T-cell (primary cell): ENCODE measurements at regions not wholly inside any gene's neighbourhood (a gene's known extent, or its start where the extent isn't known, plus 50 kb on each side); places are given as distances from the start of the nearest gene placed in this dataset.

Source experiments
- ATAC-seq, 4 experiments: fragments of 200-7000 bp in 3 of 4; fragments of 150-1000 bp in 1 of 4; cut with Tn5 transposase; replicated peaks in 1 of 4; 1 replicate in 3 of 4; 2 replicates in 1 of 4; pipeline ENCODE4 v1.10.0; 2021; ENCODE audit warnings: moderate library complexity in 3 of 4, mild to moderate bottlenecking in 2 of 4, moderate number of reproducible peaks in 1 of 4
- CTCF ChIA-PET, 2 donors: fragments of 300-600 bp; sonication (Branson Sonifier 250); formaldehyde crosslinking; loops; one replicate each; lab custom pipeline; 2022; ENCODE audit warnings: antibody characterized with exemption in 2 of 2; lab: Charles Lee
- POLR2A ChIA-PET, 2 donors: fragments of 300-600 bp; sonication (Branson Sonifier 250); formaldehyde crosslinking; loops; one replicate each; lab custom pipeline; 2022; ENCODE audit warnings: antibody characterized with exemption in 2 of 2; lab: Charles Lee
- DNase-seq, 35 experiments: peaks; one replicate each; pipeline versions ENCODE4 v3.0.0 to v3.0.0-alpha.2; 2013 to 2023
- H3K27ac ChIP-seq: one replicate; pipeline ENCODE4 v1.5.1; 2013; ENCODE audit warnings: low read length
- H3K27me3 ChIP-seq, 2 experiments: replicated peaks in 1 of 2; 1 replicate in 1 of 2; 2 replicates in 1 of 2; pipeline versions ENCODE4 v1.6.1 to v1.7.0; 2013; ENCODE audit warnings: low read length in 1 of 2, mixed read lengths in 1 of 2; ENCODE audit not compliant: control insufficient read depth in 2 of 2, insufficient read depth in 2 of 2; ENCODE audit errors: extremely low read depth in 1 of 2
- H3K36me3 ChIP-seq, 2 donors: 1 replicate in 1 of 2; 2 replicates in 1 of 2; pipeline versions ENCODE4 v1.6.1 to v1.7.0; 2013; ENCODE audit warnings: low read length in 1 of 2; ENCODE audit not compliant: control insufficient read depth in 2 of 2, insufficient read depth in 1 of 2; ENCODE audit errors: extremely low read depth in 1 of 2
- H3K4me1 ChIP-seq, 2 experiments: 1 replicate in 1 of 2; 2 replicates in 1 of 2; pipeline versions ENCODE4 v1.6.1 to v1.7.0; 2013; ENCODE audit warnings: low read length in 2 of 2, mixed read lengths in 1 of 2; ENCODE audit not compliant: insufficient read depth in 2 of 2, control insufficient read depth in 1 of 2; ENCODE audit errors: extremely low read depth in 1 of 2
- H3K4me3 ChIP-seq, 2 donors: 1 replicate in 1 of 2; 2 replicates in 1 of 2; pipeline versions ENCODE4 v1.5.1 to v1.7.0; 2013; ENCODE audit warnings: mild to moderate bottlenecking in 2 of 2, low read length in 1 of 2, moderate library complexity in 1 of 2; ENCODE audit not compliant: control insufficient read depth in 1 of 2; ENCODE audit errors: extremely low read depth in 1 of 2
- H3K9me3 ChIP-seq: 2 replicates; pipeline ENCODE4 v1.7.0; 2013
- H3K27ac Mint-ChIP-seq, 2 donors: one replicate each; pipeline ENCODE4 v1.8.0; 2020 to 2021; ENCODE audit warnings: mild to moderate bottlenecking in 2 of 2, mixed read lengths in 2 of 2
- H3K27me3 Mint-ChIP-seq, 2 donors: one replicate each; pipeline ENCODE4 v1.8.0; 2021 to 2022; ENCODE audit warnings: mixed read lengths in 2 of 2
- H3K36me3 Mint-ChIP-seq: one replicate; pipeline ENCODE4 v1.8.0; 2021; ENCODE audit warnings: mixed read lengths
- H3K4me1 Mint-ChIP-seq, 3 donors: one replicate each; pipeline ENCODE4 v1.8.0; 2020 to 2022; ENCODE audit warnings: mixed read lengths in 3 of 3, mild to moderate bottlenecking in 1 of 3
- H3K4me3 Mint-ChIP-seq, 3 donors: one replicate each; pipeline ENCODE4 v1.8.0; 2020 to 2022; ENCODE audit warnings: mild to moderate bottlenecking in 3 of 3, mixed read lengths in 3 of 3, moderate library complexity in 3 of 3
- H3K9me3 Mint-ChIP-seq, 3 donors: one replicate each; pipeline ENCODE4 v1.8.0; 2020 to 2022; ENCODE audit warnings: mixed read lengths in 3 of 3
- WGBS: methylation state at CpG from one replicate; pipeline ENCODE4 v1.1.5; 2013; ENCODE audit warnings: missing lambda C conversion rate; ENCODE audit not compliant: insufficient coverage; 5-methylcytosine and 5-hydroxymethylcytosine counted together

GRCh38 chr10:133026726-133027395 lies 60.9 kb upstream of the ADGRA1 start:
- POLR2A ChIA-PET = no interaction called here
- no peak for DNase-seq
- CTCF ChIA-PET = no interaction called here
- Mint-ChIP-seq H3K9me3 (no peaks in the 10 kb centered on the region), H3K4me1 (no peaks in the 10 kb centered on the region), H3K27ac (no peak overlapping the region), H3K27me3 (peaks cover 15 to 26% of the 10 kb centered on the region in 2 donors), H3K4me3 (no peak overlapping the region), H3K36me3 (no peaks in the 10 kb centered on the region)
- Histone ChIP-seq H3K9me3 (no peaks in the 10 kb centered on the region), H3K4me1 (no peaks in the 10 kb centered on the region), H3K4me3 (no peak overlapping the region), H3K27ac (no peak overlapping the region), H3K36me3 (no peaks in the 10 kb centered on the region), H3K27me3 (peaks cover 0 to 47% of the 10 kb centered on the region in 2 experiments)
- ATAC-seq = no peak
- 89% methylated on average over 22 of the region's 22 CpGs for WGBS

GRCh38 chr10:133026171-133026570 lies 61.6 kb upstream of the ADGRA1 start:
- H3K4me3 Mint-ChIP-seq = no peak overlapping the region
- H3K9me3 Mint-ChIP-seq = no peaks in the 10 kb centered on the region
- POLR2A ChIA-PET = no interaction called here

DNA sequence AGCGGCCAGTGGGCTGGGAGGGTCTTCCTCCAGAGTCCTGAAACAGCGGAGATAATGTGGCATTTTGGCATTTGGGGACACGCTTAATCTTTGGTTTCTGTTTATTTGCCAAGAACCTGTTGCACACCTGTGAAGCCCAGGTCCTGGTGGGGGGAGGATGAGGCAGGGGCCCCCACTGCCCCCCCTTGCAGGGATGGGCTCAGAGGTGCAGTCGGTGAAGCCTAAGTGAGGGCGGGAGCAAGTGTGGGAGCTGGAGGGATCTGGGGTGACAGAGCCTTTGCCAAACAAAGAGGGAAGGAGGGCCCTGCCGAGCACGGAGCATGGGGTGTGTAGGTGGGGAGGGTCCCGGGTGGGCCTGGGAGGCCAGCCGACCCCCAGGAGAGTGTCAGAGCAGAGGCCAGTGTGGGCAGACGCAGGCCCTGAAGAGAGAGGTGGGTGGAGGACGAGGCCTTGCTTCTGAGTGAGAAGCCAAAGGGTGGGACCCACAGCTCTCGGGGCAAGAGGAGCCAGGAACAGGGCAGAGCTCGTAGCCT lies 62.1 kb upstream of the ADGRA1 start:
- Mint-ChIP-seq H3K27me3 (peaks cover 15 to 23% of the 10 kb centered on the region in 2 donors), H3K9me3 (no peaks in the 10 kb centered on the region), H3K36me3 (no peaks in the 10 kb centered on the region), H3K27ac (no peak overlapping the region), H3K4me3 (no peak overlapping the region), H3K4me1 (no peaks in the 10 kb centered on the region)
- Histone ChIP-seq H3K9me3 (no peaks in the 10 kb centered on the region), H3K36me3 (no peaks in the 10 kb centered on the region), H3K4me1 (no peaks in the 10 kb centered on the region), H3K4me3 (no peak overlapping the region), H3K27me3 (peaks cover 0 to 46% of the 10 kb centered on the region in 2 experiments), H3K27ac (no peak overlapping the region)
- no peak for ATAC-seq
- POLR2A ChIA-PET = no interaction called here
- CTCF ChIA-PET = no interaction called here
- no peak for DNase-seq
- 77% methylated on average over 11 of the region's 13 CpGs for WGBS

More at GRCh38 chr10:133026171-133026570, 61.6 kb upstream of the ADGRA1 start:
- Histone ChIP-seq H3K36me3 (no peaks in the 10 kb centered on the region), H3K27me3 (peaks cover 0 to 48% of the 10 kb centered on the region in 2 experiments), H3K4me3 (no peak overlapping the region), H3K4me1 (no peaks in the 10 kb centered on the region), H3K9me3 (no peaks in the 10 kb centered on the region), H3K27ac (no peak overlapping the region)
- Mint-ChIP-seq H3K36me3 (no peaks in the 10 kb centered on the region), H3K27ac (no peak overlapping the region), H3K4me1 (no peaks in the 10 kb centered on the region), H3K27me3 (peaks cover 15 to 24% of the 10 kb centered on the region in 2 donors)
- CTCF ChIA-PET = no interaction called here
- DNase-seq (no peak), ATAC-seq (no peak)
- 89% methylated on average over 5 of the region's 10 CpGs for WGBS

DNA sequence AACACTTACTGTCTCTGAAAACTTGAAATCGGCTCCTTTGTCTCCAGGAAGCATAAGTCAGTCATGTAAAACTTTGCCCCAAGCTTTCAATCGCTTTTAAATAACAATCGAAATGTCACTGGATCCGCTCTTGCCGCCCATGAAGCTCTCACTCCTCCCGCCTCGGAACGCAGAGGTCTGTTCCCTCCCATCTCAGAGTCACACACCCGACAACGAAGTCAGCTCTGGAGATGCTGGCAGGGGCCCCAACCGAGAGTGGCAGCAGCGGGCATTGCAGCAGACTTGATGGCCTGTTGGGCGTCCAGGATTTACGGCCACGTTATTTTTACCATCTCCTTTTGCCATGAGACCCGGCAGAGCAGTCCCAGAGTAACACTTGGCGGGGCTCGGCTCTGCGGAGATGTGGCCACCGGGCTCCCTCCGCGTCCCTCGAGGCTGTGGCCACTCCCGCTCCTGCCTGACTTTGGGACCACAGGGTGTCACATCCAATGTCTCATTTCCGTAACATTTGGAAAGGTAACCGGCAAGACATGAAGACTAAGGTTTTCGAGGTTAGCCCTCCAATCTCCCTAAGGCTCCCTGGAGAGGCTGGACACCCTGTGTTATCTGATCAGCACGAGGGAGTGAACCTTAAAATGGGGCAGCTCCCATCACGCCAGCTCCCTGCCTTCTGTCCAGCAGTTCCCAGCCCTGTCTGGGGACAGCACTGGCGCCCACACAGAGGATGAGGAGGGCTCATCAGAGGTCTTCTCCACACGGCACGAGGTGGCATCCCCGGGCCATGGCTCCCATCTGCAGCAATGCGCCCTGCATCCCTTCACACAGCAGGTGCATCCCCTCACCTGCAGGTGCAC lies 62.8 kb upstream of the ADGRA1 start:
- no peak for ATAC-seq
- H3K27me3 Mint-ChIP-seq = peaks cover 15 to 23% of the 10 kb centered on the region in 2 donors
- CTCF ChIA-PET = no interaction called here
- Histone ChIP-seq H3K27me3 (peaks cover 0 to 46% of the 10 kb centered on the region in 2 experiments), H3K4me3 (no peak overlapping the region), H3K4me1 (no peaks in the 10 kb centered on the region), H3K27ac (no peak overlapping the region), H3K9me3 (no peaks in the 10 kb centered on the region), H3K36me3 (no peaks in the 10 kb centered on the region)
- no peak overlapping the region for H3K4me3 Mint-ChIP-seq
- H3K4me1 Mint-ChIP-seq = no peaks in the 10 kb centered on the region
- POLR2A ChIA-PET = no interaction called here
- DNase-seq = no peak
- no peaks in the 10 kb centered on the region for H3K9me3 Mint-ChIP-seq
- no peaks in the 10 kb centered on the region for H3K36me3 Mint-ChIP-seq
- H3K27ac Mint-ChIP-seq = no peak overlapping the region
- WGBS = 81% methylated on average over 31 of the region's 34 CpGs

GRCh38 chr10:133023216-133023843 lies 64.4 kb upstream of the ADGRA1 start:
- no peaks in the 10 kb centered on the region for H3K36me3 Mint-ChIP-seq
- no peak overlapping the region for H3K4me3 Mint-ChIP-seq
- H3K4me1 Mint-ChIP-seq = no peaks in the 10 kb centered on the region
- 90% methylated on average over 31 of the region's 31 CpGs for WGBS
- H3K4me3 ChIP-seq = no peak overlapping the region
- no peaks in the 10 kb centered on the region for H3K4me1 ChIP-seq
- H3K27me3 ChIP-seq = peaks cover 0 to 34% of the 10 kb centered on the region in 2 experiments
- H3K36me3 ChIP-seq = no peaks in the 10 kb centered on the region
- no peak overlapping the region for H3K27ac ChIP-seq
- ATAC-seq (no peak), DNase-seq (no peak)
- H3K27me3 Mint-ChIP-seq = peaks cover 15 to 20% of the 10 kb centered on the region in 2 donors
- POLR2A ChIA-PET = no interaction called here
- no peak overlapping the region for H3K27ac Mint-ChIP-seq
- H3K9me3 ChIP-seq = no peaks in the 10 kb centered on the region
- CTCF ChIA-PET = no interaction called here
- no peaks in the 10 kb centered on the region for H3K9me3 Mint-ChIP-seq

DNA sequence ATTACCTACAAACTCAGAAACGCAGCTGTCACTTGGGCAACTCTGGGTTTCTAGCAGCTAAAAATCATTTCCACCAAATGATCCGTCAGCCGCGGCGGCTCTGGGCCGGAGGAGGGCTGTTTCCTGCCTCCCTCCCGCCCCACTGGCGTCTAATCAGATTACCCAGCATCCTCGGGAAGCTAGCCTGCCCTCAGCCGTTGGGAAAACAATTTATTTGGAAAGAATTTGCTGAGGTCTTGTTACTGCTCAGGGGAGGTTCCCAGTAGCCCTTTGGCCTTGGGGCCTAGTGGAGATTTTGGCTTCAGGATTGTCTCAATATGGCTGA lies 65.0 kb upstream of the ADGRA1 start:
- no peaks in the 10 kb centered on the region for H3K4me1 ChIP-seq
- WGBS = 0% methylated on average over 3 of the region's 10 CpGs
- H3K4me1 Mint-ChIP-seq = no peaks in the 10 kb centered on the region
- H3K27me3 Mint-ChIP-seq = peaks cover 10 to 18% of the 10 kb centered on the region in 2 donors
- H3K9me3 Mint-ChIP-seq = no peaks in the 10 kb centered on the region
- no peak for ATAC-seq
- ChIA-PET POLR2A (no interaction called here), CTCF (no interaction called here)
- H3K36me3 Mint-ChIP-seq = no peaks in the 10 kb centered on the region
- peaks cover 0 to 33% of the 10 kb centered on the region in 2 experiments for H3K27me3 ChIP-seq
- no peak overlapping the region for H3K27ac ChIP-seq
- H3K4me3 ChIP-seq = no peak overlapping the region
- H3K4me3 Mint-ChIP-seq = no peak overlapping the region
- no peak overlapping the region for H3K27ac Mint-ChIP-seq
- DNase-seq = no peak
- no peaks in the 10 kb centered on the region for H3K9me3 ChIP-seq
- no peaks in the 10 kb centered on the region for H3K36me3 ChIP-seq
